ENCODE measurements at regions not wholly inside any gene's neighbourhood (a gene's known extent, or its start where the extent isn't known, plus 50 kb on each side); places are given as distances from the start of the nearest gene placed in this dataset.

- Histone ChIP-seq H3K27me3 (ENCODE audit: control insufficient read depth in 4 of 4, insufficient read depth in 4 of 4, low read length in 3 of 4) (peaks cover 0 to 5% (median 0%) of the 10 kb centered on the region in 4 donors), H3K27ac (ENCODE audit: low read depth in 1 of 2, low read length in 2 of 2) (no peak overlapping the region), H3K36me3 (ENCODE audit: control insufficient read depth in 4 of 4, insufficient read depth in 3 of 4, low read depth in 1 of 4, low read length in 3 of 4) (no peaks in the 10 kb centered on the region), H3K4me1 (ENCODE audit: control insufficient read depth in 4 of 4, insufficient read depth in 4 of 4, low read length in 3 of 4) (no peaks in the 10 kb centered on the region), H3K9me3 (ENCODE audit: control insufficient read depth in 4 of 4, low read length in 3 of 4) (no peaks in the 10 kb centered on the region), H3K9ac (ENCODE audit: low read depth in 1 of 2, low read length in 2 of 2) (no peak overlapping the region), H3K4me3 (ENCODE audit: low read depth in 1 of 3, low read length in 3 of 3) (no peak overlapping the region)
- no peak for DNase-seq (ENCODE audit: low spot score)
- 28% methylated on average over 1 of the region's 1 CpG for WGBS
- TF ChIP-seq ZBTB33 (IDR thresholded peaks at IDR 0.05) (no peak), HNF4G (IDR thresholded peaks at IDR 0.05) (no peak), JUND (IDR thresholded peaks at IDR 0.05) (no peak), NR2F2 (IDR thresholded peaks at IDR 0.05) (no peak), CTCF (IDR thresholded peaks at IDR 0.05; ENCODE audit: low read depth, low read length, missing input control) (no peak), RAD21 (IDR thresholded peaks at IDR 0.05) (no peak), FOXA1 (IDR thresholded peaks at IDR 0.05) (no peak), SP1 (IDR thresholded peaks at IDR 0.05) (no peak), HNF4A (conservative IDR thresholded peaks at IDR 0.05) (no peak), EGR1 (IDR thresholded peaks at IDR 0.05; ENCODE audit: low read depth in 2 of 2) (no peak)
- TF ChIP-seq, protein P1, sequence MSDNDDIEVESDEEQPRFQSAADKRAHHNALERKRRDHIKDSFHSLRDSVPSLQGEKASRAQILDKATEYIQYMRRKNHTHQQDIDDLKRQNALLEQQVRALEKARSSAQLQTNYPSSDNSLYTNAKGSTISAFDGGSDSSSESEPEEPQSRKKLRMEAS (IDR thresholded peaks at IDR 0.05): no peak
Observed at GRCh38 chr2:225737556-225737955, 338.0 kb downstream of the NYAP2 start.

- TF ChIP-seq REST (IDR thresholded peaks at IDR 0.05) (no peak), FOXA1 (IDR thresholded peaks at IDR 0.05) (no peak), HNF4G (IDR thresholded peaks at IDR 0.05) (no peak), SP1 (IDR thresholded peaks at IDR 0.05) (no peak), EGR1 (IDR thresholded peaks at IDR 0.05; ENCODE audit: low read depth in 2 of 2) (no peak)
- Histone ChIP-seq H3K27me3 (ENCODE audit: control insufficient read depth in 4 of 4, insufficient read depth in 4 of 4, low read length in 3 of 4) (peaks cover 0 to 5% (median 0%) of the 10 kb centered on the region in 4 donors), H3K9me3 (ENCODE audit: control insufficient read depth in 4 of 4, low read length in 3 of 4) (no peaks in the 10 kb centered on the region), H3K36me3 (ENCODE audit: control insufficient read depth in 4 of 4, insufficient read depth in 3 of 4, low read depth in 1 of 4, low read length in 3 of 4) (no peaks in the 10 kb centered on the region), H3K27ac (ENCODE audit: low read depth in 1 of 2, low read length in 2 of 2) (no peak overlapping the region), H3K9ac (ENCODE audit: low read depth in 1 of 2, low read length in 2 of 2) (no peak overlapping the region), H3K4me3 (ENCODE audit: low read depth in 1 of 3, low read length in 3 of 3) (no peak overlapping the region), H3K4me1 (ENCODE audit: control insufficient read depth in 4 of 4, insufficient read depth in 4 of 4, low read length in 3 of 4) (no peaks in the 10 kb centered on the region)
- 51% methylated on average over 3 of the region's 3 CpGs for WGBS
- no peak for DNase-seq (ENCODE audit: low spot score)
Observed at GRCh38 chr2:225735844-225736243, 336.3 kb downstream of the NYAP2 start.

All from liver (tissue), 8 donors.